Fibroblast of gingiva (primary cell): ENCODE measurements at regions not wholly inside any gene's neighbourhood (a gene's known extent, or its start where the extent isn't known, plus 50 kb on each side); places are given as distances from the start of the nearest gene placed in this dataset.

ENCODE experiments used
- DNase-seq: peaks from one replicate; pipeline ENCODE4 v3.0.0-alpha.2; 2011; ENCODE audit warnings: low read depth

GRCh38 chr9:13896922-13897835, 416.8 kb downstream of the NFIB start:
- no peak for DNase-seq

- no peak for DNase-seq
These were observed 417.9 kb downstream of the NFIB start for GRCh38 chr9:13896047-13896446.

- DNase-seq: no peak
These were observed 428.7 kb downstream of the NFIB start for GRCh38 chr9:13885258-13885657.

- DNase-seq: no peak
These were observed 434.0 kb downstream of the NFIB start for GRCh38 chr9:13879981-13880380.

- DNase-seq: no peak
These were observed 434.9 kb downstream of the NFIB start for GRCh38 chr9:13879011-13879410.

GRCh38 chr9:13878241-13878711, 435.7 kb downstream of the NFIB start:
- peak; percentile 6 for DNase-seq

- no peak for DNase-seq
These were observed 437.2 kb downstream of the NFIB start for GRCh38 chr9:13876741-13877140.

- no peak for DNase-seq
These were observed 440.7 kb downstream of the NFIB start for GRCh38 chr9:13873203-13873602.

GRCh38 chr9:13868336-13868735, 445.6 kb downstream of the NFIB start:
- DNase-seq: no peak

GRCh38 chr9:13865869-13866268, 448.1 kb downstream of the NFIB start:
- DNase-seq: no peak

- DNase-seq: no peak
These were observed 450.8 kb downstream of the NFIB start for GRCh38 chr9:13863112-13863511.

- DNase-seq: no peak
These were observed 451.3 kb downstream of the NFIB start for GRCh38 chr9:13862654-13863053.

- no peak for DNase-seq
These were observed 452.8 kb downstream of the NFIB start for GRCh38 chr9:13860946-13861640.

GRCh38 chr9:13860019-13860418, 453.9 kb downstream of the NFIB start:
- peak; percentile 56 for DNase-seq

GRCh38 chr9:13857521-13857920, 456.4 kb downstream of the NFIB start:
- DNase-seq: peak; percentile 11

GRCh38 chr9:13847270-13847669, 466.7 kb downstream of the NFIB start:
- DNase-seq: no peak

- DNase-seq: peak; percentile 32
These were observed 468.5 kb downstream of the NFIB start for GRCh38 chr9:13845460-13845859.

- DNase-seq: no peak
These were observed 472.0 kb downstream of the NFIB start for GRCh38 chr9:13841746-13842462.

- DNase-seq: no peak
These were observed 481.5 kb downstream of the NFIB start for GRCh38 chr9:13832446-13832845.

GRCh38 chr9:13823026-13823425, 490.9 kb downstream of the NFIB start:
- DNase-seq: peak; percentile 21

- DNase-seq: no peak
These were observed 496.1 kb downstream of the NFIB start for GRCh38 chr9:13817754-13818278.

- DNase-seq: peak; percentile 3
These were observed 497.1 kb downstream of the NFIB start for GRCh38 chr9:13816837-13817236.
